ENCODE measurements at regions not wholly inside any gene's neighbourhood (a gene's known extent, or its start where the extent isn't known, plus 50 kb on each side); places are given as distances from the start of the nearest gene placed in this dataset.
"Not testable (repeated sequence)": the region's sequence is repeated elsewhere in the genome, so short reads cannot be mapped to it uniquely, and the experiment has no call there.

- no peak overlapping the region for H3K4me3 ChIP-seq
- H3K4me1 ChIP-seq (ENCODE audit: control insufficient read depth in 5 of 5, insufficient read depth in 5 of 5, low read length in 5 of 5): no peaks in the 10 kb centered on the region
- ATAC-seq (ENCODE audit: insufficient read depth, low FRiP score): no peak
- H3K9ac ChIP-seq (ENCODE audit: insufficient read depth in 1 of 2, low read length in 2 of 2): no peak overlapping the region
- H3K27ac ChIP-seq (ENCODE audit: low read depth in 1 of 2, low read length in 1 of 2): no peak overlapping the region
- no peaks in the 10 kb centered on the region for H3K36me3 ChIP-seq (ENCODE audit: control insufficient read depth in 4 of 4, insufficient read depth in 4 of 4, low read length in 4 of 4)
- no peak for DNase-seq
- no peaks in the 10 kb centered on the region for H3K27me3 ChIP-seq (ENCODE audit: control insufficient read depth in 3 of 3, insufficient read depth in 3 of 3, low read length in 2 of 3)
- no peak for TF ChIP-seq CTCF (IDR thresholded peaks at IDR 0.05; ENCODE audit: control extremely low read depth, extremely low read depth)
- 48 to 69% methylated on average over 10 of the region's 10 CpGs for WGBS, 2 donors
- H3K9me3 ChIP-seq (ENCODE audit: control insufficient read depth in 4 of 4, insufficient read depth in 3 of 4, low read length in 3 of 4): no peaks in the 10 kb centered on the region
Measured at GRCh38 chr2:16088035-16088801, 147.9 kb downstream of the MYCN start.

GRCh38 chr2:16086136-16086535, 145.8 kb downstream of the MYCN start:
- not testable (repeated sequence) for H3K9me3 ChIP-seq (ENCODE audit: control insufficient read depth in 4 of 4, insufficient read depth in 3 of 4, low read length in 3 of 4); DNase-seq; H3K9ac ChIP-seq (ENCODE audit: insufficient read depth in 1 of 2, low read length in 2 of 2); H3K27ac ChIP-seq (ENCODE audit: low read depth in 1 of 2, low read length in 1 of 2); H3K27me3 ChIP-seq (ENCODE audit: control insufficient read depth in 3 of 3, insufficient read depth in 3 of 3, low read length in 2 of 3); H3K36me3 ChIP-seq (ENCODE audit: control insufficient read depth in 4 of 4, insufficient read depth in 4 of 4, low read length in 4 of 4); H3K4me1 ChIP-seq (ENCODE audit: control insufficient read depth in 5 of 5, insufficient read depth in 5 of 5, low read length in 5 of 5); H3K4me3 ChIP-seq; ATAC-seq (ENCODE audit: insufficient read depth, low FRiP score)
- 84 to 94% methylated on average over 12 of the region's 12 CpGs for WGBS, 2 donors

- no peak overlapping the region for H3K9ac ChIP-seq (ENCODE audit: insufficient read depth in 1 of 2, low read length in 2 of 2)
Measured at GRCh38 chr2:16085073-16085472, 144.7 kb downstream of the MYCN start.

GRCh38 chr2:16084274-16084673, 143.9 kb downstream of the MYCN start:
- DNase-seq (no peak), ATAC-seq (ENCODE audit: insufficient read depth, low FRiP score) (no peak)
- no peaks in the 10 kb centered on the region for H3K36me3 ChIP-seq (ENCODE audit: control insufficient read depth in 4 of 4, insufficient read depth in 4 of 4, low read length in 4 of 4)
- H3K4me1 ChIP-seq (ENCODE audit: control insufficient read depth in 5 of 5, insufficient read depth in 5 of 5, low read length in 5 of 5): no peaks in the 10 kb centered on the region
- H3K27me3 ChIP-seq (ENCODE audit: control insufficient read depth in 3 of 3, insufficient read depth in 3 of 3, low read length in 2 of 3): no peaks in the 10 kb centered on the region
- peaks cover 0 to under 1% (median 0%) of the 10 kb centered on the region in 4 donors for H3K9me3 ChIP-seq (ENCODE audit: control insufficient read depth in 4 of 4, insufficient read depth in 3 of 4, low read length in 3 of 4)
- no peak for TF ChIP-seq CTCF (IDR thresholded peaks at IDR 0.05; ENCODE audit: control extremely low read depth, extremely low read depth)
- 78 to 90% methylated on average over 8 of the region's 8 CpGs for whole genome bisulfite sequencing, 2 donors
- H3K9ac ChIP-seq (ENCODE audit: insufficient read depth in 1 of 2, low read length in 2 of 2): no peak overlapping the region
- H3K27ac ChIP-seq (ENCODE audit: low read depth in 1 of 2, low read length in 1 of 2): no peak overlapping the region
- H3K4me3 ChIP-seq: no peak overlapping the region

More at GRCh38 chr2:16085073-16085472, 144.7 kb downstream of the MYCN start:
- H3K27ac ChIP-seq (ENCODE audit: low read depth in 1 of 2, low read length in 1 of 2): no peak overlapping the region
- 87 to 88% methylated on average over 5 of the region's 5 CpGs for WGBS, 2 donors
- no peaks in the 10 kb centered on the region for H3K27me3 ChIP-seq (ENCODE audit: control insufficient read depth in 3 of 3, insufficient read depth in 3 of 3, low read length in 2 of 3)
- no peaks in the 10 kb centered on the region for H3K4me1 ChIP-seq (ENCODE audit: control insufficient read depth in 5 of 5, insufficient read depth in 5 of 5, low read length in 5 of 5)
- no peak for ATAC-seq (ENCODE audit: insufficient read depth, low FRiP score)
- no peaks in the 10 kb centered on the region for H3K9me3 ChIP-seq (ENCODE audit: control insufficient read depth in 4 of 4, insufficient read depth in 3 of 4, low read length in 3 of 4)
- no peak overlapping the region for H3K4me3 ChIP-seq
- no peak for DNase-seq
- H3K36me3 ChIP-seq (ENCODE audit: control insufficient read depth in 4 of 4, insufficient read depth in 4 of 4, low read length in 4 of 4): no peaks in the 10 kb centered on the region
- TF ChIP-seq CTCF (IDR thresholded peaks at IDR 0.05; ENCODE audit: control extremely low read depth, extremely low read depth): no peak
